ENCODE measurements at regions not wholly inside any gene's neighbourhood (a gene's known extent, or its start where the extent isn't known, plus 50 kb on each side); places are given as distances from the start of the nearest gene placed in this dataset.
"Not testable (repeated sequence)": the region's sequence is repeated elsewhere in the genome, so short reads cannot be mapped to it uniquely, and the experiment has no call there.

- H3K27ac Mint-ChIP-seq = no peak overlapping the region
- H3K9me3 Mint-ChIP-seq = peaks cover 2% of the 10 kb centered on the region
- no peak for ATAC-seq (ENCODE audit: low read depth)
- no peak overlapping the region for H3K4me3 Mint-ChIP-seq
- no peak for DNase-seq (ENCODE audit: low spot score in 2 of 2)
- no peaks in the 10 kb centered on the region for H3K27me3 Mint-ChIP-seq
- H3K36me3 Mint-ChIP-seq = no peaks in the 10 kb centered on the region
- H3K4me1 Mint-ChIP-seq = no peaks in the 10 kb centered on the region
Measured at GRCh38 chr6:114879693-114880092, 536.9 kb upstream of the HS3ST5 start.

- Mint-ChIP-seq H3K27ac (no peak overlapping the region), H3K4me3 (no peak overlapping the region), H3K9me3 (peaks cover 2% of the 10 kb centered on the region), H3K36me3 (no peaks in the 10 kb centered on the region), H3K27me3 (no peaks in the 10 kb centered on the region), H3K4me1 (no peaks in the 10 kb centered on the region)
- no peak for DNase-seq (ENCODE audit: low spot score in 2 of 2)
- no peak for ATAC-seq (ENCODE audit: low read depth)
Measured at GRCh38 chr6:114878091-114878490, 535.3 kb upstream of the HS3ST5 start.

- Mint-ChIP-seq H3K27me3 (no peaks in the 10 kb centered on the region), H3K9me3 (peaks cover 2% of the 10 kb centered on the region), H3K4me1 (no peaks in the 10 kb centered on the region), H3K27ac (no peak overlapping the region), H3K36me3 (no peaks in the 10 kb centered on the region), H3K4me3 (no peak overlapping the region)
- DNase-seq (ENCODE audit: low spot score in 2 of 2) (no peak), ATAC-seq (ENCODE audit: low read depth) (no peak)
Measured at GRCh38 chr6:114874410-114874809, 531.6 kb upstream of the HS3ST5 start.

- H3K4me3 Mint-ChIP-seq; H3K9me3 Mint-ChIP-seq; H3K27me3 Mint-ChIP-seq; H3K4me1 Mint-ChIP-seq; H3K27ac Mint-ChIP-seq; ATAC-seq (ENCODE audit: low read depth); H3K36me3 Mint-ChIP-seq; DNase-seq (ENCODE audit: low spot score in 2 of 2): not testable (repeated sequence)
Measured at GRCh38 chr6:114865506-114865905, 522.7 kb upstream of the HS3ST5 start.

- ATAC-seq (ENCODE audit: low read depth) (no peak), DNase-seq (ENCODE audit: low spot score in 2 of 2) (no peak)
- no peak overlapping the region for H3K27ac Mint-ChIP-seq
- no peaks in the 10 kb centered on the region for H3K4me1 Mint-ChIP-seq
- H3K36me3 Mint-ChIP-seq = no peaks in the 10 kb centered on the region
- no peak overlapping the region for H3K4me3 Mint-ChIP-seq
- H3K9me3 Mint-ChIP-seq = peaks cover 3% of the 10 kb centered on the region
- H3K27me3 Mint-ChIP-seq = no peaks in the 10 kb centered on the region
Measured at GRCh38 chr6:114863610-114864009, 520.8 kb upstream of the HS3ST5 start.

- Mint-ChIP-seq H3K9me3 (no peaks in the 10 kb centered on the region), H3K4me3 (no peak overlapping the region), H3K27me3 (no peaks in the 10 kb centered on the region), H3K27ac (no peak overlapping the region), H3K36me3 (no peaks in the 10 kb centered on the region), H3K4me1 (no peaks in the 10 kb centered on the region)
- DNase-seq (ENCODE audit: low spot score in 2 of 2) (no peak), ATAC-seq (ENCODE audit: low read depth) (no peak)
Measured at GRCh38 chr6:114862819-114863218, 520.0 kb upstream of the HS3ST5 start.

GRCh38 chr6:114862064-114862463, 519.2 kb upstream of the HS3ST5 start:
- ATAC-seq (ENCODE audit: low read depth) = no peak
- Mint-ChIP-seq H3K27ac (no peak overlapping the region), H3K9me3 (no peaks in the 10 kb centered on the region), H3K27me3 (no peaks in the 10 kb centered on the region), H3K36me3 (no peaks in the 10 kb centered on the region), H3K4me3 (no peak overlapping the region), H3K4me1 (no peaks in the 10 kb centered on the region)
- DNase-seq (ENCODE audit: low spot score in 2 of 2) = no peak

GRCh38 chr6:114844359-114844758, 501.5 kb upstream of the HS3ST5 start:
- H3K27me3 Mint-ChIP-seq = no peaks in the 10 kb centered on the region
- peaks cover 4% of the 10 kb centered on the region for H3K9me3 Mint-ChIP-seq
- no peaks in the 10 kb centered on the region for H3K4me1 Mint-ChIP-seq
- H3K27ac Mint-ChIP-seq = no peak overlapping the region
- no peak overlapping the region for H3K4me3 Mint-ChIP-seq
- DNase-seq (ENCODE audit: low spot score in 2 of 2) = no peak
- ATAC-seq (ENCODE audit: low read depth) = no peak
- H3K36me3 Mint-ChIP-seq = no peaks in the 10 kb centered on the region

- H3K36me3 Mint-ChIP-seq = no peaks in the 10 kb centered on the region
- DNase-seq (ENCODE audit: low spot score in 2 of 2) = no peak
- ATAC-seq (ENCODE audit: low read depth) = no peak
- H3K27ac Mint-ChIP-seq = no peak overlapping the region
- H3K27me3 Mint-ChIP-seq = no peaks in the 10 kb centered on the region
- peaks cover 2% of the 10 kb centered on the region for H3K9me3 Mint-ChIP-seq
- no peaks in the 10 kb centered on the region for H3K4me1 Mint-ChIP-seq
- H3K4me3 Mint-ChIP-seq = no peak overlapping the region
Measured at GRCh38 chr6:114839019-114839418, 496.2 kb upstream of the HS3ST5 start.

GRCh38 chr6:114833211-114833610, 490.4 kb upstream of the HS3ST5 start:
- H3K36me3 Mint-ChIP-seq = no peaks in the 10 kb centered on the region
- DNase-seq (ENCODE audit: low spot score in 2 of 2) = no peak
- no peak for ATAC-seq (ENCODE audit: low read depth)
- no peaks in the 10 kb centered on the region for H3K27me3 Mint-ChIP-seq
- no peak overlapping the region for H3K27ac Mint-ChIP-seq
- H3K4me1 Mint-ChIP-seq = no peaks in the 10 kb centered on the region
- no peak overlapping the region for H3K4me3 Mint-ChIP-seq
- H3K9me3 Mint-ChIP-seq = no peaks in the 10 kb centered on the region

GRCh38 chr6:114830515-114830914, 487.7 kb upstream of the HS3ST5 start:
- H3K36me3 Mint-ChIP-seq = no peaks in the 10 kb centered on the region
- no peak overlapping the region for H3K4me3 Mint-ChIP-seq
- no peaks in the 10 kb centered on the region for H3K27me3 Mint-ChIP-seq
- no peaks in the 10 kb centered on the region for H3K9me3 Mint-ChIP-seq
- H3K4me1 Mint-ChIP-seq = no peaks in the 10 kb centered on the region
- DNase-seq (ENCODE audit: low spot score in 2 of 2) = no peak
- ATAC-seq (ENCODE audit: low read depth) = no peak
- no peak overlapping the region for H3K27ac Mint-ChIP-seq

- Mint-ChIP-seq H3K9me3 (no peaks in the 10 kb centered on the region), H3K27me3 (no peaks in the 10 kb centered on the region)
- no peak for ATAC-seq (ENCODE audit: low read depth)
Measured at GRCh38 chr6:114827135-114827534, 484.3 kb upstream of the HS3ST5 start.

GRCh38 chr6:114824409-114824808, 481.6 kb upstream of the HS3ST5 start:
- DNase-seq (ENCODE audit: low spot score in 2 of 2) = no peak
- Mint-ChIP-seq H3K4me3 (no peak overlapping the region), H3K9me3 (peaks cover 2% of the 10 kb centered on the region), H3K36me3 (no peaks in the 10 kb centered on the region), H3K27ac (no peak overlapping the region), H3K4me1 (no peaks in the 10 kb centered on the region), H3K27me3 (no peaks in the 10 kb centered on the region)
- no peak for ATAC-seq (ENCODE audit: low read depth)

More at GRCh38 chr6:114827135-114827534, 484.3 kb upstream of the HS3ST5 start:
- DNase-seq (ENCODE audit: low spot score in 2 of 2) = no peak
- Mint-ChIP-seq H3K4me1 (no peaks in the 10 kb centered on the region), H3K4me3 (no peak overlapping the region), H3K36me3 (no peaks in the 10 kb centered on the region), H3K27ac (no peak overlapping the region)

GRCh38 chr6:114816678-114817077, 473.9 kb upstream of the HS3ST5 start:
- DNase-seq (ENCODE audit: low spot score in 2 of 2) (no peak), ATAC-seq (ENCODE audit: low read depth) (no peak)
- H3K4me1 Mint-ChIP-seq = no peaks in the 10 kb centered on the region
- H3K27ac Mint-ChIP-seq = no peak overlapping the region
- no peaks in the 10 kb centered on the region for H3K36me3 Mint-ChIP-seq
- peaks cover 4% of the 10 kb centered on the region for H3K9me3 Mint-ChIP-seq
- H3K4me3 Mint-ChIP-seq = no peak overlapping the region
- H3K27me3 Mint-ChIP-seq = no peaks in the 10 kb centered on the region

- Mint-ChIP-seq H3K27me3 (no peaks in the 10 kb centered on the region), H3K4me3 (no peak overlapping the region), H3K36me3 (no peaks in the 10 kb centered on the region), H3K9me3 (peaks cover 3% of the 10 kb centered on the region), H3K27ac (no peak overlapping the region), H3K4me1 (no peaks in the 10 kb centered on the region)
- ATAC-seq (ENCODE audit: low read depth) (no peak), DNase-seq (ENCODE audit: low spot score in 2 of 2) (no peak)
Measured at GRCh38 chr6:114810468-114810867, 467.6 kb upstream of the HS3ST5 start.

GRCh38 chr6:114805426-114805825, 462.6 kb upstream of the HS3ST5 start:
- H3K27me3 Mint-ChIP-seq; H3K36me3 Mint-ChIP-seq; H3K9me3 Mint-ChIP-seq; DNase-seq (ENCODE audit: low spot score in 2 of 2); H3K4me1 Mint-ChIP-seq; H3K27ac Mint-ChIP-seq; H3K4me3 Mint-ChIP-seq; ATAC-seq (ENCODE audit: low read depth): not testable (repeated sequence)

Measured in memory B cell (primary cell).